Neural crest cell (in vitro differentiated cells): ENCODE measurements at regions not wholly inside any gene's neighbourhood (a gene's known extent, or its start where the extent isn't known, plus 50 kb on each side); places are given as distances from the start of the nearest gene placed in this dataset.

ENCODE experiments used
- DNase-seq: peaks from one replicate; pipeline ENCODE4 v3.0.0; 2021; ENCODE audit warnings: low read depth, mixed read lengths, low spot score
- H3K27ac Mint-ChIP-seq: one replicate; pipeline ENCODE4 v1.8.0; 2021; ENCODE audit warnings: mild to moderate bottlenecking, mixed read lengths; ENCODE audit not compliant: unreplicated experiment
- H3K27me3 Mint-ChIP-seq: 2 replicates; pipeline ENCODE4 v1.8.0; 2021; ENCODE audit warnings: low read depth, mild to moderate bottlenecking, mixed read lengths
- H3K36me3 Mint-ChIP-seq: 2 replicates; pipeline ENCODE4 v1.8.0; 2021; ENCODE audit warnings: low read depth, mild to moderate bottlenecking, mixed read lengths
- H3K4me1 Mint-ChIP-seq: 2 replicates; pipeline ENCODE4 v1.8.0; 2021; ENCODE audit warnings: mixed read lengths
- H3K4me3 Mint-ChIP-seq: one replicate; pipeline ENCODE4 v1.8.0; 2021; ENCODE audit warnings: mild to moderate bottlenecking, mixed read lengths
- H3K9me3 Mint-ChIP-seq: 2 replicates; pipeline ENCODE4 v1.8.0; 2021; ENCODE audit warnings: mixed read lengths
- TF ChIP-seq, protein P1 (sequence below): fragments of 200-600 bp; sonication (generic); conservative IDR thresholded peaks from 2 replicates; pipeline ENCODE4 v1.5.0; 2021; ENCODE audit warnings: antibody characterized with exemption, mild to moderate bottlenecking

DNA sequence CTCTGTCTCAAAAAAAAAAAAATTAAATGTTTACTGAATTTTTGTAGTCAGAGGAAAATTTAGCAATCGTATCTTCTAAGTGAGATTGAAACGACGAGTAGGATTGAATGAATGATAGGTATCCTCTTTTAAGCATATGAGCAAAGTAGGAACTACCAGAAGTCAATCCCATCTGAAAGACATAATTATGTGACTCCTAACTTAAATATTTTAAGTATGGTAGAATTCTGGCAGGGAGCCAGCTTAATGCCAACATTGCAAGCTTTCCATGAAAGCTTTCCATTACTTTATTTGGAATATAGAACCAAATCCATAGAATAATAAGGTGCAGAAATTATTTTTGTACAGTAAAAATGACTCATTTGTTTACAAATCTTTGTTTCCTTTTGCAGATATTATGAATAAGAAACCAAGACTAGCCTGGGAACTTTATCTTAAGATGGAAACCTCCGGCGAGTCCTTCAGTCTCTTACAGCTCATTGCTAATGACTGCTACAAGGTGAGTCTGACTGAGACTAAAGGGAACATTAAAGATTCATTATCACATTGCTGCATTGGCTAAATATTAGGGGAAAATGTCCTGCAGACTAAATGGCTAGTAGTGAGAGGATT is 50.2 kb upstream of the UBN2 start:
- Mint-ChIP-seq H3K27ac (no peak overlapping the region), H3K36me3 (peaks cover 11% of the 10 kb centered on the region), H3K9me3 (no peaks in the 10 kb centered on the region), H3K4me1 (no peaks in the 10 kb centered on the region), H3K27me3 (no peaks in the 10 kb centered on the region), H3K4me3 (no peak overlapping the region)
- DNase-seq = no peak
- TF ChIP-seq, protein P1, sequence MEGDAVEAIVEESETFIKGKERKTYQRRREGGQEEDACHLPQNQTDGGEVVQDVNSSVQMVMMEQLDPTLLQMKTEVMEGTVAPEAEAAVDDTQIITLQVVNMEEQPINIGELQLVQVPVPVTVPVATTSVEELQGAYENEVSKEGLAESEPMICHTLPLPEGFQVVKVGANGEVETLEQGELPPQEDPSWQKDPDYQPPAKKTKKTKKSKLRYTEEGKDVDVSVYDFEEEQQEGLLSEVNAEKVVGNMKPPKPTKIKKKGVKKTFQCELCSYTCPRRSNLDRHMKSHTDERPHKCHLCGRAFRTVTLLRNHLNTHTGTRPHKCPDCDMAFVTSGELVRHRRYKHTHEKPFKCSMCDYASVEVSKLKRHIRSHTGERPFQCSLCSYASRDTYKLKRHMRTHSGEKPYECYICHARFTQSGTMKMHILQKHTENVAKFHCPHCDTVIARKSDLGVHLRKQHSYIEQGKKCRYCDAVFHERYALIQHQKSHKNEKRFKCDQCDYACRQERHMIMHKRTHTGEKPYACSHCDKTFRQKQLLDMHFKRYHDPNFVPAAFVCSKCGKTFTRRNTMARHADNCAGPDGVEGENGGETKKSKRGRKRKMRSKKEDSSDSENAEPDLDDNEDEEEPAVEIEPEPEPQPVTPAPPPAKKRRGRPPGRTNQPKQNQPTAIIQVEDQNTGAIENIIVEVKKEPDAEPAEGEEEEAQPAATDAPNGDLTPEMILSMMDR = no peak
